MCF 10A (cell line): ENCODE measurements at regions not wholly inside any gene's neighbourhood (a gene's known extent, or its start where the extent isn't known, plus 50 kb on each side); places are given as distances from the start of the nearest gene placed in this dataset.
A peak's percentile ranks its signal among the peaks of the same experiment; 100 is the strongest.

Experiments
- BruUV-seq: library from RNA; stranded (reverse); fragments of 400-500 nt; replicated peaks from 2 replicates; lab custom pipeline; 2021; lab: Mats Ljungman, UMichigan
- CTCF ChIA-PET: fragments of 300-600 bp; sonication (Branson Sonifier 250); formaldehyde crosslinking; extraction: SDS; loops from one replicate; lab custom pipeline; 2021; ENCODE audit warnings: antibody characterized with exemption, inconsistent platforms; lab: Yijun Ruan, JAX
- POLR2A ChIA-PET: fragments of 300-600, 350-650 bp; sonication (Branson Sonifier 250); formaldehyde crosslinking; extraction: SDS; loops from one replicate; lab custom pipeline; 2020; ENCODE audit warnings: antibody characterized with exemption, inconsistent platforms; lab: Yijun Ruan, JAX
- DNase-seq: peaks from one replicate; pipeline ENCODE4 v3.0.0-alpha.2; 2018; ENCODE audit not compliant: unreplicated experiment
- H3K27ac Mint-ChIP-seq: one replicate; pipeline ENCODE4 v1.8.0; 2022; ENCODE audit warnings: mild to moderate bottlenecking, low read depth, mixed read lengths; ENCODE audit not compliant: unreplicated experiment
- H3K27me3 Mint-ChIP-seq: one replicate; pipeline ENCODE4 v1.8.0; 2022; ENCODE audit warnings: mixed read lengths; ENCODE audit not compliant: insufficient read depth, unreplicated experiment
- H3K36me3 Mint-ChIP-seq: one replicate; pipeline ENCODE4 v1.8.0; 2022; ENCODE audit warnings: mild to moderate bottlenecking, moderate library complexity, mixed read lengths; ENCODE audit not compliant: insufficient read depth, unreplicated experiment
- H3K4me1 Mint-ChIP-seq: one replicate; pipeline ENCODE4 v1.8.0; 2022; ENCODE audit warnings: mixed read lengths; ENCODE audit not compliant: insufficient read depth, unreplicated experiment
- H3K4me3 Mint-ChIP-seq: one replicate; pipeline ENCODE4 v1.8.0; 2022; ENCODE audit warnings: mild to moderate bottlenecking, moderate library complexity, mixed read lengths; ENCODE audit not compliant: unreplicated experiment
- H3K9me3 Mint-ChIP-seq: one replicate; pipeline ENCODE4 v1.8.0; 2022; ENCODE audit warnings: mixed read lengths; ENCODE audit not compliant: unreplicated experiment
- CTCF ChIP-seq: fragments of 200-600 bp; IDR thresholded peaks from one replicate; pipeline ENCODE4 v1.8.0; 2022; ENCODE audit warnings: antibody characterized with exemption, mild to moderate bottlenecking; ENCODE audit not compliant: unreplicated experiment
- intact Hi-C: fragments of 100-400 bp; cut with micrococcal nuclease; formaldehyde crosslinking; loops from 2 replicates; pipeline ENCODE4 v1.14.1; 2022

GRCh38 chr4:176539091-176539784, 219.5 kb downstream of the SPCS3 start:
- POLR2A ChIA-PET: no interaction called here
- no peaks in the 10 kb centered on the region for H3K36me3 Mint-ChIP-seq

GRCh38 chr4:176539785-176540175, 220.0 kb downstream of the SPCS3 start:
- H3K4me1 Mint-ChIP-seq: peaks cover 14% of the 10 kb centered on the region
- TF ChIP-seq CTCF: no peak
- no peak for DNase-seq
- H3K36me3 Mint-ChIP-seq: no peaks in the 10 kb centered on the region
- no peaks in the 10 kb centered on the region for H3K27me3 Mint-ChIP-seq
- ChIA-PET POLR2A (interaction anchor here (1.1 kb wide), 1 partner anchor 9 kb away, joined by 7 read pairs; no protein-coding TSS in a partner anchor), CTCF (interaction anchor here (0.6 to 1.2 kb wide), 3 partner anchors 9 to 161 kb away, joined by 3 to 4 read pairs (median 4); no protein-coding TSS in a partner anchor)
- no peaks in the 10 kb centered on the region for H3K9me3 Mint-ChIP-seq
- intact Hi-C loops: loop anchor here (5.0 to 10.0 kb wide), 4 partner anchors 97 to 165 kb away; no protein-coding TSS in a partner anchor
- H3K27ac Mint-ChIP-seq: no peak overlapping the region
- no TSS peak for BruUV-seq
- H3K4me3 Mint-ChIP-seq: no peak overlapping the region

More at GRCh38 chr4:176539091-176539784, 219.5 kb downstream of the SPCS3 start:
- CTCF ChIA-PET: interaction anchor here (0.8 kb wide), 1 partner anchor 161 kb away, joined by 4 read pairs; no protein-coding TSS in a partner anchor
- Mint-ChIP-seq H3K4me1 (peaks cover 14% of the 10 kb centered on the region), H3K4me3 (no peak overlapping the region), H3K9me3 (no peaks in the 10 kb centered on the region), H3K27me3 (no peaks in the 10 kb centered on the region), H3K27ac (no peak overlapping the region)
- BruUV-seq: no TSS peak
- intact Hi-C loops: loop anchor here (5.0 to 10.0 kb wide), 4 partner anchors 97 to 164 kb away; no protein-coding TSS in a partner anchor
- DNase-seq: no peak
- TF ChIP-seq CTCF: no peak

GRCh38 chr4:176540814-176541213, 221.0 kb downstream of the SPCS3 start:
- TF ChIP-seq CTCF: no peak
- Mint-ChIP-seq H3K27ac (peak overlapping the region; percentile 13), H3K9me3 (no peaks in the 10 kb centered on the region), H3K27me3 (no peaks in the 10 kb centered on the region), H3K36me3 (no peaks in the 10 kb centered on the region), H3K4me1 (peaks cover 14% of the 10 kb centered on the region), H3K4me3 (no peak overlapping the region)
- BruUV-seq: no TSS peak
- no peak for DNase-seq
- POLR2A ChIA-PET: interaction anchor here (1.1 kb wide), 1 partner anchor 8 kb away, joined by 7 read pairs; no protein-coding TSS in a partner anchor
- CTCF ChIA-PET: interaction anchor here (0.6 to 1.2 kb wide), 4 partner anchors 8 to 1006 kb away, joined by 3 to 4 read pairs (median 3); no protein-coding TSS in a partner anchor
- intact Hi-C loops: no loop called here

- POLR2A ChIA-PET: no interaction called here
- Mint-ChIP-seq H3K27ac (no peak overlapping the region), H3K4me3 (no peak overlapping the region), H3K9me3 (no peaks in the 10 kb centered on the region), H3K36me3 (no peaks in the 10 kb centered on the region), H3K4me1 (peaks cover 13% of the 10 kb centered on the region), H3K27me3 (no peaks in the 10 kb centered on the region)
- no TSS peak for BruUV-seq
- no peak for DNase-seq
- CTCF ChIA-PET: no interaction called here
- intact Hi-C loops: no loop called here
- TF ChIP-seq CTCF: no peak
Observed at GRCh38 chr4:176545872-176546271, 226.1 kb downstream of the SPCS3 start.
